IMR-90 (cell line): ENCODE measurements at regions not wholly inside any gene's neighbourhood (a gene's known extent, or its start where the extent isn't known, plus 50 kb on each side); places are given as distances from the start of the nearest gene placed in this dataset.

ENCODE experiments used
- ATAC-seq: fragments of 200-7000 bp; cut with Tn5 transposase; 2 replicates; pipeline ENCODE4 v1.9.1; 2020; ENCODE audit warnings: low read depth, mild to moderate bottlenecking, moderate library complexity
- BruUV-seq: library from RNA; stranded (reverse); fragments of 400-500 nt; replicated peaks from 2 replicates; lab custom pipeline; 2021; lab: Mats Ljungman, UMichigan
- CTCF ChIA-PET: fragments of 300-600 bp; formaldehyde crosslinking; extraction: SDS; loops from one replicate; lab custom pipeline; 2021; ENCODE audit warnings: antibody characterized with exemption; lab: Yijun Ruan, JAX
- POLR2A ChIA-PET: fragments of 300-600 bp; sonication (Branson Sonifier 250); formaldehyde crosslinking; loops from one replicate; lab custom pipeline; 2022; ENCODE audit warnings: antibody characterized with exemption; ENCODE audit not compliant: unreplicated experiment; lab: Charles Lee
- DNase-seq: peaks from one replicate; pipeline ENCODE4 v3.0.0; 2013
- H2AFZ ChIP-seq: replicated peaks from 2 replicates; pipeline ENCODE3; 2013; ENCODE audit warnings: low read length, mild to moderate bottlenecking; ENCODE audit not compliant: poor library complexity
- H2AK5ac ChIP-seq: 2 replicates; pipeline ENCODE4 v1.6.1; 2013; ENCODE audit warnings: low read depth, low read length, inconsistent platforms
- H2AK9ac ChIP-seq: replicated peaks from 2 replicates; pipeline ENCODE3; 2013; ENCODE audit warnings: mild to moderate bottlenecking, low read depth, low read length, moderate library complexity; ENCODE audit not compliant: poor library complexity
- H2BK120ac ChIP-seq: 2 replicates; pipeline ENCODE4 v1.6.1; 2013; ENCODE audit warnings: low read depth, low read length, inconsistent platforms
- H2BK15ac ChIP-seq: 3 replicates; pipeline ENCODE4 v1.6.1; 2013; ENCODE audit warnings: low read depth, low read length, inconsistent platforms
- H2BK20ac ChIP-seq: 2 replicates; pipeline ENCODE4 v1.6.1; 2013; ENCODE audit warnings: low read depth, mild to moderate bottlenecking, inconsistent platforms, low read length, moderate library complexity
- H2BK5ac ChIP-seq: 2 replicates; pipeline ENCODE4 v1.6.1; 2013; ENCODE audit warnings: mild to moderate bottlenecking, low read depth, low read length, inconsistent platforms; ENCODE audit not compliant: poor library complexity, severe bottlenecking
- H3K14ac ChIP-seq: replicated peaks from 2 replicates; pipeline ENCODE4 v1.6.1; 2013; ENCODE audit warnings: low read depth, low read length, inconsistent platforms
- H3K18ac ChIP-seq: 2 replicates; pipeline ENCODE4 v1.6.1; 2013; ENCODE audit warnings: low read depth, low read length, control low read depth
- H3K23ac ChIP-seq: 2 replicates; pipeline ENCODE4 v1.6.1; 2013; ENCODE audit warnings: low read depth, low read length, inconsistent platforms
- H3K27ac ChIP-seq: 2 replicates; pipeline ENCODE4 v1.5.1; 2013; ENCODE audit warnings: mild to moderate bottlenecking, control low read depth, low read length; ENCODE audit not compliant: insufficient read depth
- H3K27me3 ChIP-seq: 2 replicates; pipeline ENCODE4 v1.6.1; 2013; ENCODE audit warnings: low read length; ENCODE audit not compliant: control insufficient read depth, insufficient read depth
- H3K36me3 ChIP-seq: 2 replicates; pipeline ENCODE4 v1.6.1; 2013; ENCODE audit warnings: low read length, mixed read lengths; ENCODE audit not compliant: control insufficient read depth, insufficient read depth
- H3K4ac ChIP-seq: 2 replicates; pipeline ENCODE4 v1.6.1; 2013; ENCODE audit warnings: low read depth, low read length, inconsistent platforms
- H3K4me1 ChIP-seq: 2 replicates; pipeline ENCODE4 v1.6.1; 2013; ENCODE audit warnings: low read length, mixed read lengths; ENCODE audit not compliant: control insufficient read depth, insufficient read depth
- H3K4me2 ChIP-seq: 2 replicates; pipeline ENCODE4 v1.6.1; 2013; ENCODE audit warnings: low read depth, mild to moderate bottlenecking, control low read depth, low read length, moderate library complexity
- H3K4me3 ChIP-seq: 2 replicates; pipeline ENCODE4 v1.5.1; 2013; ENCODE audit warnings: low read depth, mild to moderate bottlenecking, control low read depth, low read length, moderate library complexity; ENCODE audit not compliant: insufficient read depth
- H3K56ac ChIP-seq: 2 replicates; pipeline ENCODE4 v1.6.1; 2013; ENCODE audit warnings: low read length, inconsistent platforms; ENCODE audit not compliant: insufficient read depth; ENCODE audit errors: extremely low read depth
- H3K79me1 ChIP-seq, 2 experiments: 2 replicates each; pipeline ENCODE4 v1.6.1; 2013; ENCODE audit warnings: low read length in 2 of 2, inconsistent platforms in 1 of 2, low read depth in 1 of 2
- H3K9ac ChIP-seq: 2 replicates; pipeline ENCODE4 v1.6.1; 2013; ENCODE audit warnings: low read depth, low read length, control low read depth
- H3K9me1 ChIP-seq: 2 replicates; pipeline ENCODE4 v1.6.1; 2013; ENCODE audit warnings: low read length, inconsistent platforms; ENCODE audit not compliant: insufficient read depth
- H3K9me3 ChIP-seq: 2 replicates; pipeline ENCODE4 v1.6.1; 2013; ENCODE audit warnings: low read length; ENCODE audit not compliant: control insufficient read depth, insufficient read depth
- H4K20me1 ChIP-seq: 2 replicates; pipeline ENCODE4 v1.6.1; 2013; ENCODE audit warnings: low read length, inconsistent platforms; ENCODE audit not compliant: insufficient read depth
- H4K5ac ChIP-seq: 2 replicates; pipeline ENCODE4 v1.6.1; 2013; ENCODE audit warnings: mild to moderate bottlenecking, low read depth, low read length, control low read depth
- H4K8ac ChIP-seq, 2 experiments: 2 replicates each; pipeline ENCODE4 v1.6.1; 2013; ENCODE audit warnings: low read depth in 2 of 2, low read length in 2 of 2, control low read depth in 1 of 2, inconsistent platforms in 1 of 2
- H4K91ac ChIP-seq: 2 replicates; pipeline ENCODE4 v1.6.1; 2013; ENCODE audit warnings: low read depth, low read length, inconsistent platforms; ENCODE audit not compliant: insufficient read depth
- BHLHE40 ChIP-seq: fragments of 150-350 bp; IDR thresholded peaks from 2 replicates; pipeline ENCODE4 v1.6.1; 2016; ENCODE audit warnings: mild to moderate bottlenecking, low read depth, low read length
- CEBPB ChIP-seq: IDR thresholded peaks from 2 replicates; pipeline ENCODE4 v1.6.1; 2012; ENCODE audit warnings: low read depth, low read length, improper control_type of control experiment
- CHD1 ChIP-seq: IDR thresholded peaks from 2 replicates; pipeline ENCODE4 v1.6.1; 2012; ENCODE audit warnings: low read depth, low read length, improper control_type of control experiment
- ELK1 ChIP-seq: fragments of 150-350 bp; IDR thresholded peaks from 2 replicates; pipeline ENCODE4 v1.6.1; 2016; ENCODE audit warnings: low read depth, mild to moderate bottlenecking, low read length, moderate library complexity, borderline replicate concordance
- FOS ChIP-seq: fragments of 150-350 bp; IDR thresholded peaks from 2 replicates; pipeline ENCODE4 v1.6.1; 2016; ENCODE audit warnings: low read depth, low read length
- MAFK ChIP-seq: IDR thresholded peaks from 2 replicates; pipeline ENCODE4 v1.6.1; 2012; ENCODE audit warnings: low read depth, low read length, improper control_type of control experiment
- MAZ ChIP-seq: IDR thresholded peaks from 2 replicates; pipeline ENCODE4 v1.6.1; 2012; ENCODE audit warnings: low read depth, mild to moderate bottlenecking, low read length, improper control_type of control experiment, moderate library complexity, borderline replicate concordance
- MXI1 ChIP-seq: IDR thresholded peaks from 2 replicates; pipeline ENCODE4 v1.6.1; 2012; ENCODE audit warnings: low read depth, mild to moderate bottlenecking, low read length, moderate library complexity, borderline replicate concordance
- NFE2L2 ChIP-seq: fragments of 150-350 bp; IDR thresholded peaks from 2 replicates; pipeline ENCODE4 v1.6.1; 2016; ENCODE audit warnings: low read depth, mild to moderate bottlenecking, low read length
- POLR2A ChIP-seq: IDR thresholded peaks from 2 replicates; pipeline ENCODE4 v1.6.1; 2012; ENCODE audit warnings: mild to moderate bottlenecking, low read depth, low read length
- RAD21 ChIP-seq: IDR thresholded peaks from 2 replicates; pipeline ENCODE4 v1.6.1; 2012; ENCODE audit warnings: low read length, improper control_type of control experiment
- RCOR1 ChIP-seq: IDR thresholded peaks from 2 replicates; pipeline ENCODE4 v1.6.1; 2012; ENCODE audit warnings: mild to moderate bottlenecking, low read length, improper control_type of control experiment; ENCODE audit not compliant: insufficient replicate concordance
- RFX5 ChIP-seq: IDR thresholded peaks from 2 replicates; pipeline ENCODE4 v1.8.0; 2012; ENCODE audit warnings: low read depth, mild to moderate bottlenecking, low read length, moderate library complexity
- SMC3 ChIP-seq: fragments of 150-350 bp; IDR thresholded peaks from 2 replicates; pipeline ENCODE4 v1.6.1; 2016; ENCODE audit warnings: low read depth, mild to moderate bottlenecking, antibody characterized with exemption, low read length, moderate library complexity
- WGBS, 2 experiments: methylation state at CpG; one replicate each; pipeline versions ENCODE4 v1.1.5 to v1.1.7; 2013; ENCODE audit warnings: missing lambda C conversion rate in 2 of 2; ENCODE audit not compliant: insufficient read length in 1 of 2; ENCODE audit errors: extremely low coverage in 2 of 2; 5-methylcytosine and 5-hydroxymethylcytosine counted together
- dilution Hi-C: fragments of 300-500 bp; cut with HindIII; formaldehyde crosslinking; loops from one replicate; pipeline ENCODE4 v1.14.3; 2018; ENCODE audit warnings: low sequenced_read_pairs; ENCODE audit not compliant: unreplicated experiment
- in situ Hi-C: fragments of 300-500 bp; cut with MboI; formaldehyde crosslinking; loops from 3 replicates; pipeline ENCODE4 v1.14.3; 2019; ENCODE audit warnings: low sequenced_read_pairs, inconsistent platforms, mixed read lengths
- intact Hi-C: fragments of 100-400 bp; cut with micrococcal nuclease; formaldehyde crosslinking; loops from 2 replicates; pipeline ENCODE4 v1.10.0; 2022
- TF ChIP-seq, protein P1 (sequence below): fragments of 150-350 bp; IDR thresholded peaks from 2 replicates; pipeline ENCODE4 v1.6.1; 2017; ENCODE audit warnings: mild to moderate bottlenecking, antibody characterized with exemption, low read length, low read depth
- TF ChIP-seq, protein P2 (sequence below): conservative IDR thresholded peaks from 2 replicates; pipeline ENCODE4 v1.5.1; 2012; ENCODE audit warnings: mild to moderate bottlenecking, low read depth, low read length, improper control_type of control experiment

DNA sequence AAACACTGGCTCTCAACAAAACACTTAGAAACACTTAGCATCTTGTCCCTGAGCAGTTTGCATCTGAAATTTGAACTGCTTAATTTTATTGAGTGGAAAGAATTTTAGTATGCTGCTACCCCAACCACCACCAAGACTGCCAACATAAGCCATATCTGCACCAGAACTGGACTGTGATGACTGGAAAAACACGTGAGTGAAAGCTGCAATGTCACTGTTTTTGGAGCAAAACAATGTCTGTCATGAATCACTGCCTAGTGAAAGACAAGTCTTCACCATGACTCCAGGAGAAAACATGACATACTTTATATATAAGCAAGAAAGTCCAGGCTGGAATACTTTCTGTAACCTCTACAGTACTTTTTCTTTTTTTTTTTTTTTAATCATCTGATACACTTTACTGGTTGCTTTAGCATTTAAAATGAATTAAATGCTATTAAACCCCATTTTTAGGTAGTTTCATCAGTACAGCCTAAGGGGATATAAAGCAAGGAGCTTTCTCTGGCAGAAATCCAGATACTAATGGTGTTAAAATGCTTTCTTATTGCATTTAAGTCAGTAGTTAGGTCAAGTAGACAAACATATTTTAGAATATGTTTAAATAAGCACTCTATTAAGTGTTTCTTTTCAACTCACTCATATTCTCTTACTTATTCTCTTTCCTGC is 2129.4 kb upstream of the PIK3C3 start:
- H2AK9ac ChIP-seq = no peak overlapping the region
- no peak overlapping the region for H3K4me3 ChIP-seq
- no peaks in the 10 kb centered on the region; the same call in 1 of the 2 replicates for H3K27me3 ChIP-seq
- H3K9me3 ChIP-seq = no peaks in the 10 kb centered on the region
- intact Hi-C loops (no loop called here), dilution Hi-C loops (no loop called here), in situ Hi-C loops (no loop called here)
- H3K27ac ChIP-seq = no peak overlapping the region
- BruUV-seq = no TSS peak
- H3K18ac ChIP-seq = no peak overlapping the region
- DNase-seq (no peak), ATAC-seq (no peak)
- no peak overlapping the region for H2BK120ac ChIP-seq
- no peak overlapping the region for H3K4ac ChIP-seq
- H3K36me3 ChIP-seq = no peaks in the 10 kb centered on the region
- no peak overlapping the region for H3K23ac ChIP-seq
- no peak overlapping the region for H3K56ac ChIP-seq
- H3K14ac ChIP-seq = no peak overlapping the region
- ChIA-PET CTCF (no interaction called here), POLR2A (no interaction called here)
- no peak overlapping the region for H4K91ac ChIP-seq
- no peak overlapping the region for H2AFZ ChIP-seq
- H4K20me1 ChIP-seq = no peaks in the 10 kb centered on the region
- TF ChIP-seq MAZ = no peak
- TF ChIP-seq, protein P1, sequence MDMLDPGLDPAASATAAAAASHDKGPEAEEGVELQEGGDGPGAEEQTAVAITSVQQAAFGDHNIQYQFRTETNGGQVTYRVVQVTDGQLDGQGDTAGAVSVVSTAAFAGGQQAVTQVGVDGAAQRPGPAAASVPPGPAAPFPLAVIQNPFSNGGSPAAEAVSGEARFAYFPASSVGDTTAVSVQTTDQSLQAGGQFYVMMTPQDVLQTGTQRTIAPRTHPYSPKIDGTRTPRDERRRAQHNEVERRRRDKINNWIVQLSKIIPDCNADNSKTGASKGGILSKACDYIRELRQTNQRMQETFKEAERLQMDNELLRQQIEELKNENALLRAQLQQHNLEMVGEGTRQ = no peak
- no peak for TF ChIP-seq RFX5
- no peak for TF ChIP-seq BHLHE40
- no peak for TF ChIP-seq SMC3
- TF ChIP-seq RAD21 = no peak
- no peak for TF ChIP-seq POLR2A
- TF ChIP-seq RCOR1 = no peak
- no peak for TF ChIP-seq MAFK
- TF ChIP-seq NFE2L2 = no peak
- TF ChIP-seq, protein P2, sequence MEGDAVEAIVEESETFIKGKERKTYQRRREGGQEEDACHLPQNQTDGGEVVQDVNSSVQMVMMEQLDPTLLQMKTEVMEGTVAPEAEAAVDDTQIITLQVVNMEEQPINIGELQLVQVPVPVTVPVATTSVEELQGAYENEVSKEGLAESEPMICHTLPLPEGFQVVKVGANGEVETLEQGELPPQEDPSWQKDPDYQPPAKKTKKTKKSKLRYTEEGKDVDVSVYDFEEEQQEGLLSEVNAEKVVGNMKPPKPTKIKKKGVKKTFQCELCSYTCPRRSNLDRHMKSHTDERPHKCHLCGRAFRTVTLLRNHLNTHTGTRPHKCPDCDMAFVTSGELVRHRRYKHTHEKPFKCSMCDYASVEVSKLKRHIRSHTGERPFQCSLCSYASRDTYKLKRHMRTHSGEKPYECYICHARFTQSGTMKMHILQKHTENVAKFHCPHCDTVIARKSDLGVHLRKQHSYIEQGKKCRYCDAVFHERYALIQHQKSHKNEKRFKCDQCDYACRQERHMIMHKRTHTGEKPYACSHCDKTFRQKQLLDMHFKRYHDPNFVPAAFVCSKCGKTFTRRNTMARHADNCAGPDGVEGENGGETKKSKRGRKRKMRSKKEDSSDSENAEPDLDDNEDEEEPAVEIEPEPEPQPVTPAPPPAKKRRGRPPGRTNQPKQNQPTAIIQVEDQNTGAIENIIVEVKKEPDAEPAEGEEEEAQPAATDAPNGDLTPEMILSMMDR = no peak
- no peak for TF ChIP-seq ELK1
- no peak for TF ChIP-seq MXI1
- no peak for TF ChIP-seq FOS
- TF ChIP-seq CEBPB = no peak
- TF ChIP-seq CHD1 = no peak
- H2AK5ac ChIP-seq = no peak overlapping the region
- H3K4me2 ChIP-seq = no peak overlapping the region
- no peak overlapping the region for H4K5ac ChIP-seq
- no peaks in the 10 kb centered on the region for H3K9me1 ChIP-seq
- H3K4me1 ChIP-seq = no peaks in the 10 kb centered on the region
- WGBS, 2 experiments = 40% methylated on average over 1 of the region's 1 CpG; no CpG with 5 or more reads in 1 of the 2 experiments
- no peak overlapping the region for H4K8ac ChIP-seq
- no peak overlapping the region for H3K9ac ChIP-seq
- no peak overlapping the region for H2BK20ac ChIP-seq
- no peak overlapping the region for H2BK15ac ChIP-seq
- H2BK5ac ChIP-seq = no peak overlapping the region
- no peaks in the 10 kb centered on the region for H3K79me1 ChIP-seq
